HUES6 (cell line): ENCODE measurements at regions not wholly inside any gene's neighbourhood (a gene's known extent, or its start where the extent isn't known, plus 50 kb on each side); places are given as distances from the start of the nearest gene placed in this dataset.

ENCODE experiments used
- H3K27ac ChIP-seq: 2 replicates; pipeline ENCODE4 v1.7.0; 2013; ENCODE audit warnings: low read depth, mild to moderate bottlenecking, low read length, inconsistent platforms
- H3K27me3 ChIP-seq: 2 replicates; pipeline ENCODE4 v1.6.1; 2013; ENCODE audit warnings: low read length; ENCODE audit not compliant: control insufficient read depth, insufficient read depth
- H3K36me3 ChIP-seq: 2 replicates; pipeline ENCODE4 v1.6.1; 2013; ENCODE audit warnings: low read length; ENCODE audit not compliant: control insufficient read depth, insufficient read depth
- H3K4me1 ChIP-seq: 2 replicates; pipeline ENCODE4 v1.6.1; 2013; ENCODE audit warnings: low read length; ENCODE audit not compliant: control insufficient read depth, insufficient read depth
- H3K4me3 ChIP-seq: 2 replicates; pipeline ENCODE4 v1.5.1; 2013; ENCODE audit warnings: low read depth, low read length
- H3K9ac ChIP-seq: one replicate; pipeline ENCODE4 v1.6.1; 2013; ENCODE audit warnings: mild to moderate bottlenecking, low read length
- H3K9me3 ChIP-seq: 2 replicates; pipeline ENCODE4 v1.6.1; 2013; ENCODE audit warnings: low read depth, low read length; ENCODE audit not compliant: control insufficient read depth, insufficient read depth

DNA sequence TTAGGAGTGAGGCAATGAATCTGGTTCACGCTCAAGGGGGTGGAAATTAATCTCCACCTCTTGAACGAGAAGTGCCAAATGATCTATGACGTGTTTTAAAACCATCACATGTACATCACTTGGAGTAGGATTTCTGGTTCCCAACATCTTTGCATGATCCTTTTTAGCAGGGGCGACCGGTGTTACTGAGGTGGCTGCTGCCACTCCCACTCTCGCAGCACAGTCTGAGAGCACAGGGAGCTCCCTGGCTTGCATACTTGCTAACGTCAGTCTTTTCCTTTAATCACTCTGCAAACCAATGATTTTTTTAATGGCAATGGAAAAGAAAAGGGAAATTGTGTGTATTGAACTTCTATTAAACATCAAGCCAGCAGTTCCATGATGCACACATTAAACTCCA is 624.4 kb downstream of the IRX1 start:
- Histone ChIP-seq H3K4me1 (no peaks in the 10 kb centered on the region; the same call in 1 of the 2 replicates), H3K9ac (no peak overlapping the region), H3K4me3 (no peak overlapping the region), H3K36me3 (no peaks in the 10 kb centered on the region), H3K27me3 (no peaks in the 10 kb centered on the region), H3K9me3 (no peaks in the 10 kb centered on the region), H3K27ac (no peak overlapping the region)

DNA sequence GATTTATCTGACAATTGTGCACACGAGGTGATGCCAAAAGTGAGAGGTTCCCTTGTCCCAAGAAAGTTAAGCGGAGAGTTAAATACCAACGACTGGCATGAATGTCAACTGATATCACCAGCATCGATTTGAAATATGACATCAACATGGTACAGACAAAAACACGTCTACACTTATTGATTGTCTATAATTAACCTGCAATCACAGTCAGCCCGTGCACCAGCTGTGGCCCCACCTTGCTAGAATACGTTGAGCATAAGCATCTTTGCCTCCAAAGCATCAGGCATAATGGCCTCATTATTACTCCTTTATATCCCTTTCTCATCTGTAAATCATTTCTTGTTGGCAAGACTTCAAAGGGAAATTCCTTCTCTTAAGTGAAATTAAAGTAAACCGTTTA is 625.4 kb downstream of the IRX1 start:
- Histone ChIP-seq H3K36me3 (no peaks in the 10 kb centered on the region), H3K27me3 (no peaks in the 10 kb centered on the region), H3K4me3 (no peak overlapping the region), H3K9ac (no peak overlapping the region), H3K4me1 (no peaks in the 10 kb centered on the region; the same call in 1 of the 2 replicates), H3K9me3 (no peaks in the 10 kb centered on the region), H3K27ac (no peak overlapping the region)

DNA sequence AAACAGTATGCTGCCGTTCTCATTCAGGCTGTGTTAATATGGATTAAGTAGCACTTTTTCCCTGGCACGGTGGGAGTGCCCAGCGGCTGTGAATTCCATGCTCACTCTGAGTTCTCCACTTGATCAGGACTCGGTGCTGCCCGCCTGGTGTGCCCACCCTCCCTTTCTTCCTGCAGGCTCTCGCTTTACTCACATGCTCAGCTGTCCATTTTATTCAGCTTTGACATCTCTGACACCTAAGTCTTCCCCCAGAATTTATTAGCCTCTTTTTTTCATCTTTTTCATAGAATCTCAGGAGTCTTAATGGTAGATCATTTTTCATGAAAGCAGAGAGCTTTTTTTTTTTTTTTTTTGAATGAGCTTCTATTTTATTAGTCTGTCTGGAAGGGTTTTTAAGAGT is 626.5 kb downstream of the IRX1 start:
- H3K9me3 ChIP-seq = no peaks in the 10 kb centered on the region
- no peaks in the 10 kb centered on the region for H3K27me3 ChIP-seq
- no peak overlapping the region for H3K4me3 ChIP-seq
- no peak overlapping the region for H3K27ac ChIP-seq
- H3K9ac ChIP-seq = no peak overlapping the region
- H3K36me3 ChIP-seq = no peaks in the 10 kb centered on the region
- H3K4me1 ChIP-seq = no peaks in the 10 kb centered on the region

DNA sequence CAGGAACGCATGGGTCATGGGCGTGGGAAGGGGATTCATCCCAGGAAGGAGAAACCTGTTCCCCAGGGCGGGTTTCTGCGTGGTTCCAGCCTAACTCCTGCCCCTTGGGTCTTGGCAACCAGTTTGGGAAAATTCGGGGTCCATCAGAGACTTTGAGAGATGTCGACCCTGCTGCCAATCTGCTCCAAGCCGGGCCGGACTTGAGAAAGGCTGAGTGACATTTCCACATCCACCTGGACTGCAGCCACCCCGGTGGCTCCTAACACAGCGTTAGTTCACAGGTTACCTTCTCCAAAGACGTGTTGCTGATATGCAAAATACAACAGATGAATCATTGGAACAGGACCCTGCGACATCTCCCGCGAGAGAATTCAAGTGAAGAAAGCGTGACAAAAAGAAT is 627.2 kb downstream of the IRX1 start:
- no peak overlapping the region for H3K4me3 ChIP-seq
- H3K27me3 ChIP-seq = no peaks in the 10 kb centered on the region
- no peaks in the 10 kb centered on the region for H3K4me1 ChIP-seq
- no peaks in the 10 kb centered on the region for H3K36me3 ChIP-seq
- no peak overlapping the region for H3K27ac ChIP-seq
- H3K9ac ChIP-seq = no peak overlapping the region
- no peaks in the 10 kb centered on the region for H3K9me3 ChIP-seq

DNA sequence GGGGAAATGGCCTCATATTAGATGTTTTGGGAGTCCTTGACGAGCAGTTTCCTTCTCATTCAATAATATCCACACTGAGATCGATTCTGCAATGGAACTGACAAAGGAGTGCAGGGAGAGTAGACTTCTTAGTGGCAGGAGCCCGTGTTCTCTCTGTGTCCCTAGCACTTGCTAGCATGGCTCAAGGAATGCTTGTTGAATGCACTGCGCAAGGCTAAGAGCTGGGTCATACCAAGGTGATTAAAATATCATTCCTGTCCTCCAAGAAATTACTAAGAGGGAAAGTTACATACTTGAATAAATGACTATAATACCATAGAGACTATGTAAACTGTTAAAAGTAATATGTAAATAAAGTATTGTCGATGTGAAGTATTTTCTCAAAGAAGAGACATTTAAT is 630.1 kb downstream of the IRX1 start:
- Histone ChIP-seq H3K4me3 (no peak overlapping the region), H3K9ac (no peak overlapping the region), H3K36me3 (no peaks in the 10 kb centered on the region), H3K27me3 (peaks cover 4% of the 10 kb centered on the region; the same call in 1 of the 2 replicates), H3K9me3 (no peaks in the 10 kb centered on the region), H3K27ac (no peak overlapping the region), H3K4me1 (peaks cover 5% of the 10 kb centered on the region)

DNA sequence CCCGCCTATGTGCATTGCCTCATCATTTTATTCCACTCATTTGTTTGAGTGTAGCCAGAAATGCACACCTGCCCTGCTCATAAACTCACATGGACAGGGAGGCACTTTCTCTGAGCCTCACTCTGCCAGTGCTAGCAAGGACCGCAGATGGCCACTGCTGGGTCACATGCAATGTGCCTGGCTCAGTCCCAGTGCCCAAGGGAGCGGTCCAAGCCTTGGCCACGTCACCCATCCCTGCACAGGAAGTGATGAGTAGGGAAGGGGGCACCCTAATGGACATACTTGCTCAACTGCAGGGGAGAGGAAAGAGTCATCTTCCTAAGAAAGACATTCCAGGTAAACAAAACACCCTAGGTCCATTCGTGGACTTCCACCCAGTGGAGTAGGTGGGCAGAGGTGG is 630.9 kb downstream of the IRX1 start:
- Histone ChIP-seq H3K9me3 (no peaks in the 10 kb centered on the region), H3K4me1 (peaks cover 13% of the 10 kb centered on the region), H3K27ac (no peak overlapping the region), H3K4me3 (no peak overlapping the region), H3K27me3 (peaks cover 8% of the 10 kb centered on the region; the same call in 1 of the 2 replicates), H3K36me3 (no peaks in the 10 kb centered on the region), H3K9ac (no peak overlapping the region)

DNA sequence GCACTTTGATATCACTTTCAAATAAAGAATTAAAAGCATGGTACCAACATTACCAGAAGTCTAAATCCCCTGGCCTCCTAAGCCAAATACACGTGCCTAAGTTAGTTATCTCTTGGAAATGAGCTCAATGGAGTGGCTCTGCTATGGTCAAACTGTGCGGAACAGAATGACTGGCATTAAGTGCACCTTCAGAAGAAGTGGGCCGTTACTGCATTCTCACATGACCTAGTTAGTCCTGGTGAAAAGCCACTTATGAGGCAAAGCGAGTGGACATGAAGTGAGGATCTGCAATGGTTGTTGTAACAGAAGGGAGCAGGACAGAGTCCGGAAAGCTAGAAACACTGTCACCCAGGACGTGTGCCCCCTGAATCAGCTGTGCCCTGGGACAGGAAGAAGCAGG is 633.1 kb downstream of the IRX1 start:
- Histone ChIP-seq H3K36me3 (no peaks in the 10 kb centered on the region), H3K4me3 (no peak overlapping the region), H3K4me1 (peaks cover 14% of the 10 kb centered on the region), H3K9me3 (no peaks in the 10 kb centered on the region), H3K27ac (no peak overlapping the region), H3K27me3 (peaks cover 8% of the 10 kb centered on the region; the same call in 1 of the 2 replicates), H3K9ac (no peak overlapping the region)

DNA sequence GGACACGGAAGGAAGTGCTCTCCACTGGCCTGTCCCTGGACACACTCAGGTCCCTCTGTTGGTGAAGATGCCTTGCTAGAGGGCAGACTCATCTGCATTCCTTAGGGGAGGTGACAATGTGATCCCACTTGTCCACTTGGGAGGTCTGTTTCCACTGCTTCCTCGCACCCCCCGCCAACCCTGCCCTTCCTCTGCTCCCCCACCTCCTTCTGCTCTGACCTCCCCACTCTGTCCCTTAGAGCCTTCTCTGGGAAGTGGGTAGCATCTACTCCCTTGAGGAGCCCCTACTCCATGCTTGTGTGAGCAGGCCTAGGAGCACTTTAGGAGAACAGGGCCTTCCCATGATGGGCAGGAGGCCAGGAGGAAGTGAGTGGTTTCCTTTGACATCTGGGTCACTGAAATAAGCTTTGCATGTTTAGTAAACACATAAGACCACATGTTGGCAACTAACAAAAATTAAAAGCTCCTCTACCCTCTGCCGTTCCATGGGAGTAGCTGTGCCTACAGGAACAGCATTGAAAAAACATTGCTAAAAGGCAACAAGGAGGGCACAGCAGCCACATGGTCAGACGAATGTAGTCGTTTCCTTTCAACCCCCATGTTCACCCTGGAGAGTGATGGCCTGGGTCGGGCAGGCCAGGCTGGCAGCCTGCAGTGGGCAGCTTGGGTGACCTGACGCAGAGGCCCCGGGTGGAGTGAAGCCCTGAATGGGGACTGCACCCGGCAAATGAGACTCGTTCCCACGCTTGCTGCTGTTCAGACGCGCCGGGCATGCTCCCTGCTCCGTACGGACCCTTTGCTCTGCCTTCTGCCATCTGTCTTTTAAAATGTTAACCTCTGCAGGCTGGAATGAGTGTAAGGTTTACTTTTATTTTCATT is 634.0 kb downstream of the IRX1 start:
- H3K27ac ChIP-seq = no peak overlapping the region
- peaks cover 8% of the 10 kb centered on the region; the same call in 1 of the 2 replicates for H3K27me3 ChIP-seq
- peaks cover 14% of the 10 kb centered on the region for H3K4me1 ChIP-seq
- no peak overlapping the region for H3K4me3 ChIP-seq
- peaks cover 5% of the 10 kb centered on the region for H3K9me3 ChIP-seq
- H3K36me3 ChIP-seq = no peaks in the 10 kb centered on the region
- H3K9ac ChIP-seq = no peak overlapping the region

DNA sequence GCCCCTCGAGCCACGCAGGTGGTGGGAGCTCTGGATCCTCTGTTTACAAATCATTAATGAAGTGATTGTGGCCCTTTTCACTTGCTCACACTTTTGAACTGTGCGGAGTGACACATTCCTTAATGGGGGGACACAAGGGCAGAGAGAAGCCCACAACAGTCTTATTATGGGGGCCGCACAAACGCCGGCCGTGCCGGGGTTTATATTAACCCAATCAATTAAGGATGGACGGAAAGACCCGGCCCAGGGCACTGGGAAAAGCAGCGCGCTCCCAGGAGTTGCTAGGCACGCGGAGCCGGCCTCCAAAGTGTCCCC is 634.8 kb downstream of the IRX1 start:
- H3K27me3 ChIP-seq = peaks cover 8% of the 10 kb centered on the region; the same call in 1 of the 2 replicates
- no peaks in the 10 kb centered on the region for H3K36me3 ChIP-seq
- H3K4me1 ChIP-seq = peaks cover 14% of the 10 kb centered on the region
- H3K9ac ChIP-seq = no peak overlapping the region
- H3K4me3 ChIP-seq = no peak overlapping the region
- H3K9me3 ChIP-seq = peaks cover 10% of the 10 kb centered on the region
- H3K27ac ChIP-seq = no peak overlapping the region

DNA sequence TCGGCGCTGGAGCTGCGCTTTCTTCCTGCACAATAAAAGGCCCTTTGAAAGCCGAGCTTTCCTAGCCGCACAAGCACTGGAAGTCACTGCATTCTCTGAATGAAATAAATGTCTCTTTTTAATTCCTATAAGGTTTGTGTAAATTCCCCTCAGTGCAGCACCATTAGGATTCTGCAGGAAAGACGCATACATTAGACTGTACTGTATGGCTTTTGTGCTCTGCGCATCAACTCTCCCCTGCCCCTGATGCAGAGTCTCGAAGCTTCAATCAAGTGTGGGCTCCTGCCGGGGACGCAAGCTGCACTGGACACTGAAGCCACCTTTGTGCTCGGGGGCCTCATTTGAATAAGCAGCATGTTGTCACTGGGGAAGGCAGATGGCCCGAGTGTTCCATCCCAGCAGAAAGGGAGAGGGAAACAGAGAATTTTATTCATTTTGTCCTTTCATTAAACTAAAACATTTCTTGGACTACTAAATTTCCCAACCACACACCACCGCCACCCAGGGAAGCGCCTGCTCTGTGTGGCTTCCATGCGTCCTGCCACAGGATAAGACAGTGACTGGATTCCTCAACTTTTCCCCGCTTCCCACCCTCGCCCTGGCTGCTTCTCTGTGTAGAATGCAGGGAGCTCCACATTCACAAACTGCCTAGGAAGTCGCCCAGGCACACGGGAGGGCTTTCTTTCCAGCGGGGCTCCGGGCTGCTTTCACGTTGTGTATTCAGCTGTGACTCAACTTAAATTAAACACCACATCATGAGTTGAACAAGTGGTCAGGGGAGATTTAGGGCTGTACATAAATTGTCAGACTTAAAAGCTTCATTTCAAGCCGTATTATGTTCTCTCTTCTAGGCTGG is 635.4 kb downstream of the IRX1 start:
- peaks cover 14% of the 10 kb centered on the region for H3K4me1 ChIP-seq
- H3K27me3 ChIP-seq = peaks cover 8% of the 10 kb centered on the region; the same call in 1 of the 2 replicates
- peaks cover 10% of the 10 kb centered on the region for H3K9me3 ChIP-seq
- H3K9ac ChIP-seq = no peak overlapping the region
- H3K27ac ChIP-seq = no peak overlapping the region
- H3K4me3 ChIP-seq = no peak overlapping the region
- H3K36me3 ChIP-seq = no peaks in the 10 kb centered on the region

DNA sequence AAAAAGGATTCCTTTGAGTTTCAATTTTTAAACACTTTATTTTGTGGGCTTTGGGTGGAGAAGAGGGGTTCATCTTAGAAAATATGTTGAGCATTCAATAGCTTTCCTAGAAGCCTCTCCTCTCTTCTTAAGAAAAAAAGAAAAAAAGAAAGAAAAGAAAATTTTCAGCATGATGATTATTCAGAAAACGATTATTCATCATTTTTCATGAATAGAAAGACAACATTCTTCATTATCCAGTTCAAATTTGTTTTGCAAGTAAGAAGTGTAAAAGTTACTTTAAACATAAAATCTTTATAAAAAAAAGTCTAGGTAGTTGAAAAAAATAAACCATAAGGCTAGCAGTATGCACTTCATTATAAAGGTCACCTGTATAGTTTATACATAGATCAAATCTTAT is 636.5 kb downstream of the IRX1 start:
- H3K4me1 ChIP-seq = peaks cover 14% of the 10 kb centered on the region
- H3K4me3 ChIP-seq = no peak overlapping the region
- no peak overlapping the region for H3K27ac ChIP-seq
- H3K9me3 ChIP-seq = peaks cover 10% of the 10 kb centered on the region
- no peak overlapping the region for H3K9ac ChIP-seq
- peaks cover 8% of the 10 kb centered on the region; the same call in 1 of the 2 replicates for H3K27me3 ChIP-seq
- H3K36me3 ChIP-seq = no peaks in the 10 kb centered on the region
